Keratinocyte (primary cell): ENCODE measurements at regions not wholly inside any gene's neighbourhood (a gene's known extent, or its start where the extent isn't known, plus 50 kb on each side); places are given as distances from the start of the nearest gene placed in this dataset.

Experiments used
- DNase-seq: peaks from one replicate; pipeline ENCODE4 v3.0.0-alpha.2; 2011; ENCODE audit warnings: low read depth, missing footprints, low spot score
- FAIRE-seq: peaks from 2 replicates; lab custom pipeline; 2011; peaks lifted over from hg19 to GRCh38; lab: Jason Lieb, UNC
- H2AFZ ChIP-seq: 2 replicates; pipeline ENCODE4 v1.6.0; 2012; ENCODE audit warnings: low read length, control low read depth, inconsistent platforms; ENCODE audit not compliant: control insufficient read depth
- H3K27ac ChIP-seq: 2 replicates; pipeline ENCODE4 v1.5.1; 2011; ENCODE audit warnings: low read length; ENCODE audit not compliant: control insufficient read depth, insufficient read depth
- H3K27me3 ChIP-seq: 3 replicates; pipeline ENCODE4 v1.6.0; 2011; ENCODE audit warnings: low read length; ENCODE audit not compliant: control insufficient read depth, insufficient read depth; ENCODE audit errors: extremely low read depth
- H3K36me3 ChIP-seq, 2 experiments: 2 replicates in 1 of 2; 3 replicates in 1 of 2; pipeline ENCODE4 v1.5.1; 2011; ENCODE audit warnings: low read length in 2 of 2, mild to moderate bottlenecking in 1 of 2; ENCODE audit not compliant: control insufficient read depth in 2 of 2, insufficient read depth in 2 of 2; ENCODE audit errors: extremely low read depth in 1 of 2
- H3K4me1 ChIP-seq: 3 replicates; pipeline ENCODE4 v1.5.1; 2011; ENCODE audit warnings: low read length; ENCODE audit not compliant: control insufficient read depth, insufficient read depth; ENCODE audit errors: extremely low read depth
- H3K4me2 ChIP-seq: 3 replicates; pipeline ENCODE4 v1.6.0; 2011; ENCODE audit warnings: low read depth, low read length; ENCODE audit not compliant: control insufficient read depth, insufficient read depth; ENCODE audit errors: extremely low read depth
- H3K4me3 ChIP-seq, 3 experiments: fragments of 200-600 bp in 1 of 3; sonication (generic) in 1 of 3; 2 replicates in 2 of 3; 3 replicates in 1 of 3; pipeline ENCODE4 v1.5.1; 2011 to 2016; ENCODE audit warnings: low read length in 3 of 3, mild to moderate bottlenecking in 3 of 3, control low read depth in 2 of 3, inconsistent platforms in 1 of 3, low read depth in 1 of 3, mixed read lengths in 1 of 3, mixed run types in 1 of 3, moderate library complexity in 1 of 3; ENCODE audit not compliant: control insufficient read depth in 2 of 3, insufficient read depth in 2 of 3; ENCODE audit errors: extremely low read depth in 1 of 3
- H3K79me2 ChIP-seq: 2 replicates; pipeline ENCODE4 v1.6.0; 2012; ENCODE audit warnings: low read length; ENCODE audit not compliant: control insufficient read depth, insufficient read depth
- H3K9ac ChIP-seq: 3 replicates; pipeline ENCODE4 v1.6.0; 2011; ENCODE audit warnings: low read length; ENCODE audit not compliant: control insufficient read depth, insufficient read depth; ENCODE audit errors: extremely low read depth
- H3K9me1 ChIP-seq: 3 replicates; pipeline ENCODE4 v1.6.0; 2011; ENCODE audit warnings: low read length; ENCODE audit not compliant: control insufficient read depth, insufficient read depth; ENCODE audit errors: extremely low read depth
- H3K9me3 ChIP-seq: 2 replicates; pipeline ENCODE4 v1.5.1; 2012; ENCODE audit warnings: low read depth, low read length; ENCODE audit not compliant: control insufficient read depth
- H4K20me1 ChIP-seq: 3 replicates; pipeline ENCODE4 v1.6.0; 2011; ENCODE audit warnings: low read length; ENCODE audit not compliant: control insufficient read depth, insufficient read depth; ENCODE audit errors: extremely low read depth
- EZH2 ChIP-seq: IDR thresholded peaks from one replicate; pipeline ENCODE4 v1.6.1; 2012; ENCODE audit warnings: inconsistent platforms, mild to moderate bottlenecking, low read length, moderate library complexity
- dilution Hi-C: fragments of 300-500 bp; cut with MboI; formaldehyde crosslinking; loops from one replicate; pipeline ENCODE4 v1.7.0; 2020; ENCODE audit warnings: low sequenced_read_pairs; ENCODE audit not compliant: extremely low pct_ligation_motif_present
- TF ChIP-seq, protein P1 (sequence below), 3 experiments: IDR thresholded peaks in 1 of 3; conservative IDR thresholded peaks in 1 of 3; optimal IDR thresholded peaks in 1 of 3; 2 replicates in 2 of 3; 3 replicates in 1 of 3; pipeline versions ENCODE3 to v1.5.1; 2011; ENCODE audit warnings: low read length in 3 of 3, mild to moderate bottlenecking in 3 of 3, moderate library complexity in 2 of 3, control low read depth in 1 of 3, inconsistent platforms in 1 of 3; ENCODE audit not compliant: insufficient read depth in 2 of 3; ENCODE audit errors: extremely low read depth in 1 of 3

DNA sequence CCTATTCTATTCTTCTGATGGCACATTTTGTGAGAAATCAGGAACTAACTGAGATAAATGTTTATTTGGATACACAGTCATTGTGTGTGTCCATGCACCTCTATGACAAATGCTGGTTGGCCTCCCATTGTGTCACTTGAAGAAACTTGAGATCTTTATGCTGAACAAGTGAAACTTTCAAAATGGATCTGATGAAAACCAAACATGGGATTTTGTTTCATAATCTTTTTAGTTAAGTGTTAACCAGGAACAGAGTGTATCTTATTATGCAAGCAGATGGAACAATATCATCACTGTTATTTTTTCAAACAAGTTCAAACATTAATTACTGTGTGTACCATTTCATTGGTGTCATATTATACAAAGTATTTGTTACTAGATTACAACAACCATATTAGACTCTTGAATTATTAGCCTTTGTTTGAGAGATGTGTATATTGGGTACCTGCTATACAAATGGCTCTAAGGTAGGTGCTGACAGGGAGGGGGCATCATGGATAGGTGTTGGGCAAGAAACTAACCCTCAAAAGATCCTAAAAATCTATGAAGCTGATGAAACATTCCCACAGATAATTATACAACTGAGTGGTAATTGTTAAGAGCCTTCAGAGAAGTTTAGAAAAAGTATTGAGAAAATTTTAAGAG lies 159.8 kb downstream of the PALM2AKAP2 start:
- dilution Hi-C loops, result no loop called here
- Histone ChIP-seq H3K27me3 (no peaks in the 10 kb centered on the region), H4K20me1 (no peaks in the 10 kb centered on the region), H3K4me2 (no peak overlapping the region), H3K9me1 (no peaks in the 10 kb centered on the region), H3K9ac (no peak overlapping the region), H3K9me3 (no peaks in the 10 kb centered on the region), H3K79me2 (no peaks in the 10 kb centered on the region), H2AFZ (no peak overlapping the region), H3K36me3 (peaks cover 0 to 5% of the 10 kb centered on the region in 2 experiments), H3K27ac (no peak overlapping the region), H3K4me1 (no peaks in the 10 kb centered on the region), H3K4me3 (no peak overlapping the region)
- FAIRE-seq (no peak), DNase-seq (no peak)
- TF ChIP-seq, protein P1, sequence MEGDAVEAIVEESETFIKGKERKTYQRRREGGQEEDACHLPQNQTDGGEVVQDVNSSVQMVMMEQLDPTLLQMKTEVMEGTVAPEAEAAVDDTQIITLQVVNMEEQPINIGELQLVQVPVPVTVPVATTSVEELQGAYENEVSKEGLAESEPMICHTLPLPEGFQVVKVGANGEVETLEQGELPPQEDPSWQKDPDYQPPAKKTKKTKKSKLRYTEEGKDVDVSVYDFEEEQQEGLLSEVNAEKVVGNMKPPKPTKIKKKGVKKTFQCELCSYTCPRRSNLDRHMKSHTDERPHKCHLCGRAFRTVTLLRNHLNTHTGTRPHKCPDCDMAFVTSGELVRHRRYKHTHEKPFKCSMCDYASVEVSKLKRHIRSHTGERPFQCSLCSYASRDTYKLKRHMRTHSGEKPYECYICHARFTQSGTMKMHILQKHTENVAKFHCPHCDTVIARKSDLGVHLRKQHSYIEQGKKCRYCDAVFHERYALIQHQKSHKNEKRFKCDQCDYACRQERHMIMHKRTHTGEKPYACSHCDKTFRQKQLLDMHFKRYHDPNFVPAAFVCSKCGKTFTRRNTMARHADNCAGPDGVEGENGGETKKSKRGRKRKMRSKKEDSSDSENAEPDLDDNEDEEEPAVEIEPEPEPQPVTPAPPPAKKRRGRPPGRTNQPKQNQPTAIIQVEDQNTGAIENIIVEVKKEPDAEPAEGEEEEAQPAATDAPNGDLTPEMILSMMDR (optimal IDR thresholded peaks at IDR 0.05 in 1 of 3, IDR thresholded peaks at IDR 0.05 in 1 of 3, conservative IDR thresholded peaks at IDR 0.05 in 1 of 3; ENCODE audit: extremely low read depth in 1 of 3, insufficient read depth in 2 of 3, low read length in 3 of 3), result no peak
- no peak for TF ChIP-seq EZH2

DNA sequence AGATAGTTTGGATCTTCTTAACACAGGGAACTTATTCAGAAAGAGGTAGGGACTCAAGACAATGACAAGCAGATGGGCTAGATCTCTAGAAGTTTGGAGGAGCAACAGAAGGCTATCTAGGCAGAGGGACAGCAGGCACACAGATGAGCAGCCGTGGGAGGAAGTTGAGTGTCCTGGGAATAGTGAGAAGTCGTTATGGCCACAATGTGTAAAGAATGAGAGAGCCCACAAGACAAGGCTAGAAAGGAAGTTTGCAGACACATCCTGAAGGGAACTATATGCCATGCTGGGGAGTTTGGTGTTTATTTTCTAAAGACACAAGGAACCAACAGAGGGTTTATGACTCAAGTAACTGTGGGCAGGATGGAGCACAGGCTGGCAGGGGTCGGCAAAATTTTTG lies 160.6 kb downstream of the PALM2AKAP2 start:
- Histone ChIP-seq H3K4me1 (no peaks in the 10 kb centered on the region), H3K9ac (no peak overlapping the region), H3K27me3 (no peaks in the 10 kb centered on the region), H3K4me3 (no peak overlapping the region), H3K9me3 (no peaks in the 10 kb centered on the region), H3K79me2 (no peaks in the 10 kb centered on the region), H3K9me1 (no peaks in the 10 kb centered on the region), H4K20me1 (no peaks in the 10 kb centered on the region), H3K36me3 (peaks cover 0 to 5% of the 10 kb centered on the region in 2 experiments), H3K4me2 (no peak overlapping the region), H3K27ac (no peak overlapping the region), H2AFZ (no peak overlapping the region)
- TF ChIP-seq, protein P1 (optimal IDR thresholded peaks at IDR 0.05 in 1 of 3, IDR thresholded peaks at IDR 0.05 in 1 of 3, conservative IDR thresholded peaks at IDR 0.05 in 1 of 3; ENCODE audit: extremely low read depth in 1 of 3, insufficient read depth in 2 of 3, low read length in 3 of 3), result no peak
- no peak for TF ChIP-seq EZH2
- no peak for DNase-seq
- FAIRE-seq, result no peak
- dilution Hi-C loops, result no loop called here
